Vagina (tissue), 2 donors: ENCODE measurements at regions not wholly inside any gene's neighbourhood (a gene's known extent, or its start where the extent isn't known, plus 50 kb on each side); places are given as distances from the start of the nearest gene placed in this dataset.

Experiments
- DNase-seq, 2 donors: peaks; one replicate each; pipeline ENCODE4 v3.0.0-alpha.2; 2017; ENCODE audit errors: extremely low spot score in 2 of 2
- H3K27ac ChIP-seq: fragments of 200-600 bp; sonication (generic); one replicate; pipeline ENCODE4 v1.5.1; 2019
- H3K27me3 ChIP-seq: fragments of 200-600 bp; sonication (generic); one replicate; pipeline ENCODE4 v1.5.1; 2019
- H3K36me3 ChIP-seq, 2 donors: fragments of 200-600 bp; sonication (generic); one replicate each; pipeline ENCODE4 v1.5.1; 2017 to 2019
- H3K4me1 ChIP-seq: fragments of 200-600 bp; sonication (generic); one replicate; pipeline ENCODE4 v1.5.1; 2019
- H3K4me3 ChIP-seq, 2 donors: fragments of 200-600 bp; sonication (generic); 1 replicate in 1 of 2; 2 replicates in 1 of 2; pipeline ENCODE4 v1.5.1; 2016 to 2019
- H3K9me3 ChIP-seq: fragments of 200-600 bp; sonication (generic); one replicate; pipeline ENCODE4 v1.5.1; 2019
- POLR2A ChIP-seq, 2 donors: fragments of 450-650 bp; IDR thresholded peaks; one replicate each; pipeline ENCODE4 v1.6.1; 2017; ENCODE audit warnings: antibody characterized with exemption in 2 of 2, mild to moderate bottlenecking in 2 of 2, moderate library complexity in 2 of 2
- POLR2AphosphoS5 ChIP-seq, 2 donors: sonication (generic); formaldehyde crosslinking; IDR thresholded peaks; one replicate each; pipeline ENCODE4 v1.9.0; 2017; ENCODE audit warnings: antibody characterized with exemption in 2 of 2, mild to moderate bottlenecking in 2 of 2, low read depth in 1 of 2; ENCODE audit not compliant: insufficient read depth in 1 of 2
- intact Hi-C: fragments of 100-400 bp; cut with DNase I; formaldehyde crosslinking; loops from one replicate; pipeline ENCODE4 v1.15.1; 2023
- TF ChIP-seq, protein P1 (sequence below), 3 experiments: fragments of 450-650 bp in 2 of 3; fragments of 200-600 bp in 1 of 3; sonication (generic) in 1 of 3; IDR thresholded peaks; one replicate each; pipeline ENCODE4 v1.5.1; 2017 to 2019; ENCODE audit warnings: antibody characterized with exemption in 3 of 3, mild to moderate bottlenecking in 2 of 3, moderate library complexity in 2 of 3

DNA sequence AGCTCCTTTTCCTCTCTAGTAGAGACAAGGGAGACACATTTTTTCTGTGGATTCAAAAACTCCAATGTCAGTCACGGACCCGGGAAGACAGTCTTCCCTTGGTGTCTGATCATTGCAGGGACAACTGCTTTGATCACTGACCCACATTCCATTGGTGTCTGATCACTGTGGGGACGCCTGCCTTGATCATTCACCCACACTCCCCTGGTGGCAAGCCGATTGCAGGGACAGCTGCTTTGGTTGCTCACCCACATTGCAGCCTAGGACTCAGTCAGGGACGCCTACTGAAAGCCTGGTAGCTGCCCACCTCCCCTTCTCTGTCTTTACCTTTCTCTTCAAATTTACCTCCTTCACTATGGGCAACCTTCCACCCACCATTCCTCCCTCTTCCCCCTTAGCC, 206.6 kb upstream of the DUSP10 start:
- no peak overlapping the region for H3K4me3 ChIP-seq
- DNase-seq: no peak
- H3K27me3 ChIP-seq: no peaks in the 10 kb centered on the region
- TF ChIP-seq POLR2A (IDR thresholded peaks at IDR 0.05) (no peak), POLR2AphosphoS5 (IDR thresholded peaks at IDR 0.05; ENCODE audit: insufficient read depth in 1 of 2, low read depth in 1 of 2) (no peak)
- TF ChIP-seq, protein P1, sequence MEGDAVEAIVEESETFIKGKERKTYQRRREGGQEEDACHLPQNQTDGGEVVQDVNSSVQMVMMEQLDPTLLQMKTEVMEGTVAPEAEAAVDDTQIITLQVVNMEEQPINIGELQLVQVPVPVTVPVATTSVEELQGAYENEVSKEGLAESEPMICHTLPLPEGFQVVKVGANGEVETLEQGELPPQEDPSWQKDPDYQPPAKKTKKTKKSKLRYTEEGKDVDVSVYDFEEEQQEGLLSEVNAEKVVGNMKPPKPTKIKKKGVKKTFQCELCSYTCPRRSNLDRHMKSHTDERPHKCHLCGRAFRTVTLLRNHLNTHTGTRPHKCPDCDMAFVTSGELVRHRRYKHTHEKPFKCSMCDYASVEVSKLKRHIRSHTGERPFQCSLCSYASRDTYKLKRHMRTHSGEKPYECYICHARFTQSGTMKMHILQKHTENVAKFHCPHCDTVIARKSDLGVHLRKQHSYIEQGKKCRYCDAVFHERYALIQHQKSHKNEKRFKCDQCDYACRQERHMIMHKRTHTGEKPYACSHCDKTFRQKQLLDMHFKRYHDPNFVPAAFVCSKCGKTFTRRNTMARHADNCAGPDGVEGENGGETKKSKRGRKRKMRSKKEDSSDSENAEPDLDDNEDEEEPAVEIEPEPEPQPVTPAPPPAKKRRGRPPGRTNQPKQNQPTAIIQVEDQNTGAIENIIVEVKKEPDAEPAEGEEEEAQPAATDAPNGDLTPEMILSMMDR (IDR thresholded peaks at IDR 0.05): no peak
- intact Hi-C loops: no loop called here
- no peak overlapping the region for H3K27ac ChIP-seq
- H3K36me3 ChIP-seq: no peaks in the 10 kb centered on the region
- H3K4me1 ChIP-seq: no peaks in the 10 kb centered on the region
- no peaks in the 10 kb centered on the region for H3K9me3 ChIP-seq

DNA sequence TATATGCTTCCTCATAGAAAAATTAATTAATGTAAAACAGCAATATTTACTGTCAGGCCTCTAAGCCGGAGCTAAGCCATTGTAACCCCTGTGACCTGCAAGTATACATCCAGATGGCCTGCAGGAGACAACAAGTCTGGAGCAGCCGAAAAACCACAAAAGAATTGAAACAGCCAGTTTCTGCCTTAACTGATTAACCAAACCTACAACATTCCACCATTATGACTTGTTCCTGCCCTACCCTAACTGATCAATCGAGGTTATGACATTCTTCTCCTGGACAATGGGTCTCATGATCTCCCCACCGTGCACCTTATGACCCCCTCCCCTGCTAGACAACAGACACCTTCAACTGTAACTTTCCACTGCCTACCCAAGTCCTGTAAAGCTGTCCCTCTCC, 205.8 kb upstream of the DUSP10 start:
- Histone ChIP-seq H3K4me3 (no peak overlapping the region), H3K4me1 (no peaks in the 10 kb centered on the region), H3K9me3 (no peaks in the 10 kb centered on the region), H3K27ac (no peak overlapping the region), H3K27me3 (no peaks in the 10 kb centered on the region), H3K36me3 (no peaks in the 10 kb centered on the region)
- intact Hi-C loops: no loop called here
- no peak for TF ChIP-seq POLR2AphosphoS5 (IDR thresholded peaks at IDR 0.05; ENCODE audit: insufficient read depth in 1 of 2, low read depth in 1 of 2)
- TF ChIP-seq, protein P1 (IDR thresholded peaks at IDR 0.05): no peak
- no peak for TF ChIP-seq POLR2A (IDR thresholded peaks at IDR 0.05)
- DNase-seq: no peak

DNA sequence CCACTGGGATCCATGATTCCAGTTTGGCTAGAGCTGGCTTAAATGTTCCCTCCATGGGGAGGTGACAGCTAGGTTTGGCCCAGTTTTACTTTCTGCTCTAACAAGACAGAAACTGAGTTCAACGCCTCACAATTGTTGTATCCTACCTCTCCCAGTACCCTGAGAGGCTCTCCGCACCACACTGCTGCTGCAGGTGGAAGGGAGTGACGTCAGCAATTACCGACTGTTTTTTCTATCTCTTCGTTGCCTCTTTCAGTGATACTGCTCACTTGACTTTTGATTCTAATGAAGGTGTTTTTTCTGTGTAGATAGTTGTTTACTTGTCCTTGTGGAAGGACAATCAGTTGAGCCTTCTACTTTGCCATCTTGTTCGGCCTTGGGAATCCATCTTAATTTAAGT, 204.9 kb upstream of the DUSP10 start:
- no peaks in the 10 kb centered on the region for H3K27me3 ChIP-seq
- intact Hi-C loops: no loop called here
- H3K9me3 ChIP-seq: no peaks in the 10 kb centered on the region
- H3K4me3 ChIP-seq: no peak overlapping the region
- no peak overlapping the region for H3K27ac ChIP-seq
- TF ChIP-seq POLR2AphosphoS5 (IDR thresholded peaks at IDR 0.05; ENCODE audit: insufficient read depth in 1 of 2, low read depth in 1 of 2) (no peak), POLR2A (IDR thresholded peaks at IDR 0.05) (no peak)
- TF ChIP-seq, protein P1 (IDR thresholded peaks at IDR 0.05): no peak
- no peaks in the 10 kb centered on the region for H3K4me1 ChIP-seq
- no peaks in the 10 kb centered on the region for H3K36me3 ChIP-seq
- DNase-seq: no peak

DNA sequence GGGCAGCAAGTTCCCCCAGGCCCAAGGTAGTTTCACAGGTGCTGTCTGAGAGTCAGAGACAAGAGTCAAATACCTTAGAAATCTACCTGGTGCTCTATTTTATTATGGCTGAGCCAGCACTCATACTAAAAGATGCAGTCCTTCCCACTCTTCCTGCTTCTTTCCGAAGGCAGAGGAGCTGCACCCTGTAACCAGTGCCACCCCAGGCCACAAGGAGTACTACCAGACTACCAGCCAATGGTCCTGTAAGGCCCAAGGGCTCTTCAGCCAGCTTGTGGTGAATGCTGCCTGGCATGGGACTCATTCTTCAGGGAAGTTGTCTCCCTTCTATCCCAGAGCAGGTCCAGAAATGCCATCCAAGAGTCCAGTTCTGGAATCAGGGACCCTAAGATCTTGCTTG, 203.8 kb upstream of the DUSP10 start:
- intact Hi-C loops: no loop called here
- Histone ChIP-seq H3K36me3 (no peaks in the 10 kb centered on the region), H3K27ac (no peak overlapping the region), H3K4me3 (no peak overlapping the region), H3K9me3 (no peaks in the 10 kb centered on the region), H3K4me1 (no peaks in the 10 kb centered on the region), H3K27me3 (no peaks in the 10 kb centered on the region)
- TF ChIP-seq, protein P1 (IDR thresholded peaks at IDR 0.05): no peak
- TF ChIP-seq POLR2A (IDR thresholded peaks at IDR 0.05) (no peak), POLR2AphosphoS5 (IDR thresholded peaks at IDR 0.05; ENCODE audit: insufficient read depth in 1 of 2, low read depth in 1 of 2) (no peak)
- DNase-seq: no peak

DNA sequence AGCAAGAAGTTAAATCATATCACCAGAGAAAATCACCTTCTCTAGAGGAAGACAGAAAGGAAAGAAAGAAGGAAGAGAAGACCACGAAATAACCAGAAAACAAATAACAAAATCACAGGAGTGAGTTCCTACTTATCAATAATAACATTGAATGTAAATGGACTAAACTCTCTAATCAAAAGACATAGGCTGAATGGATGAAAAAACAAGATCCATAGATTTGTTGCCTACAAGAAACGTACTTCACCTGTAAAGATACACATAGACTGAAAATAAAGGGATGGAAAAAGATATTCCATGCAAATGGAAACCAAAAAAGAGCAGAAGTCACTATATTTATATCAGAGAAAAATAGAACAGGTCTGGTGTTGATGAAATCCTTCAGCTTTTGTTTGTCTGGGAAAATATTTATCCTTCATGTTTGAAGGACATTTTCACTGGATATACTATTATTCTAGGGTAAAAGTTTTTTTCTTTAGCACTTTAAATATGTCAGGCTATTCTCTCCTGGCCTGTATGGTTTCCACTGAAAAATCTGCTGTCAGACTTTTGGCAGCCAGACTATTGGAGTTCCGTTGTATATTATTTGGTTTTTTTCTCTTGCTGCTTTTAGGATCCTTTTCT, 202.5 kb upstream of the DUSP10 start:
- H3K9me3 ChIP-seq: no peaks in the 10 kb centered on the region
- H3K36me3 ChIP-seq: no peaks in the 10 kb centered on the region
- no peak overlapping the region for H3K27ac ChIP-seq
- no peak overlapping the region for H3K4me3 ChIP-seq
- intact Hi-C loops: no loop called here
- H3K4me1 ChIP-seq: no peaks in the 10 kb centered on the region
- no peak for DNase-seq
- H3K27me3 ChIP-seq: no peaks in the 10 kb centered on the region
- TF ChIP-seq POLR2AphosphoS5 (IDR thresholded peaks at IDR 0.05; ENCODE audit: insufficient read depth in 1 of 2, low read depth in 1 of 2) (no peak), POLR2A (IDR thresholded peaks at IDR 0.05) (no peak)
- TF ChIP-seq, protein P1 (IDR thresholded peaks at IDR 0.05): no peak
